IPS-18a (cell line): ENCODE measurements at regions not wholly inside any gene's neighbourhood (a gene's known extent, or its start where the extent isn't known, plus 50 kb on each side); places are given as distances from the start of the nearest gene placed in this dataset.

ENCODE experiments used
- H3K27ac ChIP-seq: one replicate; pipeline ENCODE4 v1.5.1; 2013; ENCODE audit warnings: low read length
- H3K27me3 ChIP-seq: one replicate; pipeline ENCODE4 v1.6.1; 2013; ENCODE audit warnings: mild to moderate bottlenecking, low read length; ENCODE audit not compliant: control insufficient read depth, insufficient read depth
- H3K36me3 ChIP-seq: one replicate; pipeline ENCODE4 v1.6.1; 2013; ENCODE audit warnings: low read depth, low read length; ENCODE audit not compliant: control insufficient read depth
- H3K4me1 ChIP-seq: one replicate; pipeline ENCODE4 v1.6.1; 2013; ENCODE audit warnings: low read depth, low read length; ENCODE audit not compliant: control insufficient read depth
- H3K4me3 ChIP-seq: one replicate; pipeline ENCODE4 v1.5.1; 2013; ENCODE audit warnings: low read length
- H3K9ac ChIP-seq: one replicate; pipeline ENCODE4 v1.6.1; 2013; ENCODE audit warnings: mild to moderate bottlenecking, low read length, moderate library complexity
- H3K9me3 ChIP-seq: one replicate; pipeline ENCODE4 v1.6.1; 2013; ENCODE audit warnings: low read depth, low read length; ENCODE audit not compliant: control insufficient read depth

GRCh38 chr18:59954755-59955156, 55.0 kb downstream of the PMAIP1 start:
- Histone ChIP-seq H3K9me3 (no peaks in the 10 kb centered on the region), H3K4me3 (no peak overlapping the region), H3K27me3 (no peaks in the 10 kb centered on the region), H3K27ac (no peak overlapping the region), H3K4me1 (no peaks in the 10 kb centered on the region), H3K9ac (no peak overlapping the region), H3K36me3 (no peaks in the 10 kb centered on the region)

DNA sequence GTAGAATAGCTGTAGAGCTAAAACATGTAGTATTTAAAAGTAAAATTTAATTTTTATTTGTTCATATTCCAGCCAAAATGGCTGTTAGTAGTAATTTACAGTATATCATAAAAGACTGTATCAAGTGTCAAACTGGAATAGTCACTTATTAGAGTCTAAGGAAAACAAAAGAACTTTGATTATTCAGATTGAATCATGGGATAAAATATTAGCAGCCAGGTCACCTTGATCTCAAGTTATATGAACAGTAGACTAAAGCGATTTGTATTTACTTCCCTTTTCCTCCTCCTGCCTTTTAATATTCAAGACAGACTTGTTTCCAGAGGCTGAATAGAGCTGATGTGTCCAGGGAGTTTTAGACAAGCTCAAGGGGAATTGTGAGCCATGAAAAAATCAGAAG, 54.4 kb downstream of the PMAIP1 start:
- H3K4me1 ChIP-seq = no peaks in the 10 kb centered on the region
- H3K36me3 ChIP-seq = no peaks in the 10 kb centered on the region
- H3K27me3 ChIP-seq = no peaks in the 10 kb centered on the region
- no peak overlapping the region for H3K9ac ChIP-seq
- no peak overlapping the region for H3K27ac ChIP-seq
- H3K9me3 ChIP-seq = no peaks in the 10 kb centered on the region
- H3K4me3 ChIP-seq = no peak overlapping the region
